Testis (tissue), 2 donors: ENCODE measurements at regions not wholly inside any gene's neighbourhood (a gene's known extent, or its start where the extent isn't known, plus 50 kb on each side); places are given as distances from the start of the nearest gene placed in this dataset.

Experiments used
- CTCF ChIP-seq, 3 experiments: fragments of 450-650 bp in 2 of 3; fragments of 200-600 bp in 1 of 3; sonication (generic) in 1 of 3; IDR thresholded peaks; one replicate each; pipeline ENCODE4 v1.5.1; 2016 to 2019; ENCODE audit warnings: antibody characterized with exemption in 3 of 3, mild to moderate bottlenecking in 2 of 3, moderate library complexity in 1 of 3
- POLR2A ChIP-seq: fragments of 450-650 bp; IDR thresholded peaks from one replicate; pipeline ENCODE4 v1.6.1; 2017; ENCODE audit warnings: antibody characterized with exemption, mild to moderate bottlenecking, moderate library complexity

DNA sequence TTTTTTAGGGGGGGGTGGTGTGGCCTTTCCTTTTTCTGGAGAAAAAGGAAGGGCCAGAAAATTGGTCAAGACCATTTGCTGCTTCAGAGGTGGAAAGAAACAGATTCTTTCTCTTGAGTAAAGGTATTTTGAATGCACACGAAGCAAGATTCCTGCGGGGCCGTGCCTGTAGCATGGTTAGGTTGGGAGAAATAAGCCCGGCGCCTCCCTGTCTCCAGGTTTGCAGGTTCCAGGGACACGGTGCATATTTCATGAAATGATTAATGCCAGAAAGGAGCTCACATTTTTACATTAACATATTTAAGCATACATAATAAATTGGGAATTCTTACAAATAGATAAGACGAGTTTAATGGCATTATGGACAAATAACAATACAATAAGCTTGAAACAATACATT, 409.5 kb upstream of the IRX1 start:
- TF ChIP-seq POLR2A: no peak
- TF ChIP-seq CTCF (IDR thresholded peaks at IDR 0.05): no peak
